Activated CD4-positive, alpha-beta memory T cell treated with anti-CD3 and anti-CD28 coated beads for 36 hours (primary cell): ENCODE measurements at regions not wholly inside any gene's neighbourhood (a gene's known extent, or its start where the extent isn't known, plus 50 kb on each side); places are given as distances from the start of the nearest gene placed in this dataset.

Source experiments
- CTCF ChIA-PET: fragments of 350-600 bp; sonication (Branson Sonifier 250); formaldehyde crosslinking; loops from one replicate; lab custom pipeline; 2021; ENCODE audit warnings: antibody characterized with exemption, inconsistent platforms; lab: Charles Lee
- POLR2A ChIA-PET: fragments of 350-600 bp; sonication (Branson Sonifier 250); formaldehyde crosslinking; loops from one replicate; lab custom pipeline; 2021; ENCODE audit warnings: antibody characterized with exemption; lab: Charles Lee
- DNase-seq: peaks from one replicate; pipeline ENCODE4 v3.0.0-alpha.2; 2020
- H3K27ac Mint-ChIP-seq: one replicate; pipeline ENCODE4 v1.8.0; 2021; ENCODE audit warnings: mixed read lengths
- H3K27me3 Mint-ChIP-seq: one replicate; pipeline ENCODE4 v1.8.0; 2021; ENCODE audit warnings: mixed read lengths
- H3K36me3 Mint-ChIP-seq: one replicate; pipeline ENCODE4 v1.8.0; 2021; ENCODE audit warnings: mixed read lengths
- H3K4me1 Mint-ChIP-seq: one replicate; pipeline ENCODE4 v1.8.0; 2021; ENCODE audit warnings: low read depth, mixed read lengths
- H3K4me3 Mint-ChIP-seq: one replicate; pipeline ENCODE4 v1.8.0; 2021; ENCODE audit warnings: mild to moderate bottlenecking, mixed read lengths
- H3K9me3 Mint-ChIP-seq: one replicate; pipeline ENCODE4 v1.8.0; 2021; ENCODE audit warnings: mixed read lengths
- intact Hi-C: fragments of 100-400 bp; cut with micrococcal nuclease; formaldehyde crosslinking; loops from one replicate; pipeline ENCODE4 v1.15.1; 2023

DNA sequence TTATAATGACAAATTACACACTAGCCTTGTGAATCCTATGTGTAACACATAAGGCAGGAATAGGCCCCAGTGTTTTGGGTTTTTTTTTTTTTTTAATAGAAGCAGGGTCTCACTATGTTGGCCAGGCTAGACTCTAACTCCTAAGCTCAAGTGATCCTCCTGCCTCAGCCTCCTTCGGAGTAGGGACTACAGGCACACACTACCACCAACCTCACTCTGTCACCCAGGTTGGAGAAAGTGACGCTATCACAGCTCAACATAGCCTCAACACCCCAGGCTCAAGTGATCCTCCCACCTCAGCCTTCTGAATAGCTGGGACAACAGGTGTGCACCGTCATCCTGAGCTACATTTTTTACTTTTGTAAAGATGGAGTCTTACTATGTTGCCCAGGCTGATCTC lies 205.8 kb upstream of the RREB1 start:
- Mint-ChIP-seq H3K36me3 (no peaks in the 10 kb centered on the region), H3K9me3 (no peaks in the 10 kb centered on the region), H3K4me3 (no peak overlapping the region), H3K27ac (no peak overlapping the region), H3K4me1 (no peaks in the 10 kb centered on the region), H3K27me3 (peaks cover 9% of the 10 kb centered on the region)
- DNase-seq: no peak
- intact Hi-C loops: no loop called here
- ChIA-PET CTCF (interaction anchor here (1.2 kb wide), 1 partner anchor 13 kb away, joined by 3 read pairs; no protein-coding TSS in a partner anchor), POLR2A (no interaction called here)

DNA sequence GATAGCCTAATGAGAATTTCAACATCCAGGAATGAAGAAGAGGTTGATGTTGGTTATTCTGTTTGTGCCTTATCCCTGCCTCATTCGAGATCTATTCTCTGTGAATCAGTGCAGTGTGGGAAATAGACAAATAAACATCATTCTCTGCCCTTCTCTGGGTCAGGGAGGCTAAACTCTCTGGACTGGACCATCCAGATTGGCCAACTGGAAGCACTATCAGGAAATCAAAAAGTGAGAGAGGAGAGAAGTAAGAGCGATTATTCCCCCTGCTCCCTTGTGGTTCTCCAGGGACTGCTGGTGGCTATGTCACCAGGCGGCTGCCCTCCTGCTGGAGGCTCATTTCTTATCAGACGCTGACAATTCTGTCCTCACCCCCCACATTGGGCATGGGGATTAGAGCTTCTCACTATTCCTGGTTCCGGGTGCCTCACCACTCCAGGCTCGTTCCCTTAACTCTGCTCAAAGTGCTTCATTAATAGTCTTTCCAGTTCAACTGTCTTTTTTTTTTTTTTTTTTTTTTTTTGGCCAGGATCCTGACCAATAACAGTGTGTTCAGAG lies 201.7 kb upstream of the RREB1 start:
- H3K27ac Mint-ChIP-seq: no peak overlapping the region
- ChIA-PET CTCF (interaction anchor here (0.6 kb wide), 1 partner anchor 112 kb away, joined by 4 read pairs; no protein-coding TSS in a partner anchor), POLR2A (no interaction called here)
- H3K4me1 Mint-ChIP-seq: no peaks in the 10 kb centered on the region
- peaks cover 13% of the 10 kb centered on the region for H3K27me3 Mint-ChIP-seq
- no peaks in the 10 kb centered on the region for H3K9me3 Mint-ChIP-seq
- intact Hi-C loops: no loop called here
- DNase-seq: no peak
- no peaks in the 10 kb centered on the region for H3K36me3 Mint-ChIP-seq
- H3K4me3 Mint-ChIP-seq: no peak overlapping the region

DNA sequence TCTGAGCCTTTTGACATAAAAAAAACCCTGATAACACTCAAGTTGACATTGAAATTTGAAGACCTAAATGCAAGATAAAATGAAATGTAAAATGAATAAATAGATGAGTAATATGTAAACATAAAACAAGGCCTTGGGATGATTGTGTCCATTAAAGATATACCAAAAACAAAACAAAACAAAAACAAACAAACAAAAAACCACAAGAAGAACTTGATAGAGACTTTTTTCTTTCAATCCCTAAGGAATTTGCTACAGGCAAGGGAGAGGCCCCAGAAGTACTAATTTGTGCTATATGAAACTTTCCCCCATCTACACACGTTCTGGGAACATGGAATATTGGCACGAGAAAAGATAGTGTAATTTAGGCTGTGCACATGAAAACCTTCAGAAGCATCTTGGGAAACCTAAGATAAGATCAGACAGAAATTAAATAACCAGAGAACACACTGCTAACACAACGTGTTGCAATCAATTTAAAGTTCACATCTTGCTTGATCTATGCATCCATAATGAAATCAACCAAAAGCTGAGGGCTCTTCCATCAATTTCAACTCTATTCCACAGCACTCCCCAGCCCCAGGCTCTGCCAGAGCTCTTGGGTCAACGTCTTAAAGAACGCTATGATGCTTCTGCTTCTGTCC lies 201.1 kb upstream of the RREB1 start:
- H3K36me3 Mint-ChIP-seq: no peaks in the 10 kb centered on the region
- no peaks in the 10 kb centered on the region for H3K4me1 Mint-ChIP-seq
- H3K9me3 Mint-ChIP-seq: no peaks in the 10 kb centered on the region
- peaks cover 14% of the 10 kb centered on the region for H3K27me3 Mint-ChIP-seq
- ChIA-PET POLR2A (no interaction called here), CTCF (no interaction called here)
- H3K27ac Mint-ChIP-seq: no peak overlapping the region
- intact Hi-C loops: no loop called here
- DNase-seq: no peak
- no peak overlapping the region for H3K4me3 Mint-ChIP-seq

- DNase-seq: no peak
- H3K27ac Mint-ChIP-seq: no peak overlapping the region
- no peaks in the 10 kb centered on the region for H3K9me3 Mint-ChIP-seq
- H3K4me1 Mint-ChIP-seq: no peaks in the 10 kb centered on the region
- intact Hi-C loops: no loop called here
- ChIA-PET POLR2A (no interaction called here), CTCF (no interaction called here)
- no peak overlapping the region for H3K4me3 Mint-ChIP-seq
- no peaks in the 10 kb centered on the region for H3K36me3 Mint-ChIP-seq
- peaks cover 18% of the 10 kb centered on the region for H3K27me3 Mint-ChIP-seq
These were observed 200.5 kb upstream of the RREB1 start for GRCh38 chr6:6907286-6907685.

GRCh38 chr6:6908121-6908520 lies 199.6 kb upstream of the RREB1 start:
- intact Hi-C loops: no loop called here
- no peak for DNase-seq
- Mint-ChIP-seq H3K4me1 (no peaks in the 10 kb centered on the region), H3K27me3 (peaks cover 23% of the 10 kb centered on the region), H3K4me3 (no peak overlapping the region), H3K36me3 (no peaks in the 10 kb centered on the region), H3K9me3 (no peaks in the 10 kb centered on the region), H3K27ac (no peak overlapping the region)
- ChIA-PET POLR2A (no interaction called here), CTCF (no interaction called here)

DNA sequence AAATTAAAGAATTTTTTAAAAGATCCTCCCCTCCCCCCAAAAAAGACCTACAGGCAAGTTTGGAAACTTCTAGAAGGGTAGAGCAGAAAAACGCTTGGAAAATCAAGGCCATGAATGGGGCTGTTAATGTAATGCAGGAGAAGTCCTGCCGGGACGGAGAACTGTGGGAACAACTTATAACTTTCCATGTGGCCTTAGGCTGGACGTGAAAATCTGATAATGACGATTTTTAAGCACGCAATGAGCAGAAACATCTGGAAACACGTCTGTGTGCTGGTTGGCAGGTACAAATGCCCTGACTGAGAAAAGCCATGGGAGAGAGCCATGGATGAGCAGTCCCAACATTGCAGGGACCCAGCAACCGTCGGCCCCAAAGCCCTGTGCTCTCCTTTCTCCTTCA lies 198.7 kb upstream of the RREB1 start:
- no peak overlapping the region for H3K4me3 Mint-ChIP-seq
- H3K27me3 Mint-ChIP-seq: peaks cover 27% of the 10 kb centered on the region
- DNase-seq: no peak
- no peaks in the 10 kb centered on the region for H3K4me1 Mint-ChIP-seq
- POLR2A ChIA-PET: no interaction called here
- CTCF ChIA-PET: no interaction called here
- H3K9me3 Mint-ChIP-seq: no peaks in the 10 kb centered on the region
- no peak overlapping the region for H3K27ac Mint-ChIP-seq
- no peaks in the 10 kb centered on the region for H3K36me3 Mint-ChIP-seq
- intact Hi-C loops: no loop called here

- no peaks in the 10 kb centered on the region for H3K9me3 Mint-ChIP-seq
- POLR2A ChIA-PET: no interaction called here
- intact Hi-C loops: no loop called here
- CTCF ChIA-PET: interaction anchor here (0.6 to 1.0 kb wide), 2 partner anchors 332 to 355 kb away, joined by 3 to 4 read pairs; no protein-coding TSS in a partner anchor
- H3K27ac Mint-ChIP-seq: no peak overlapping the region
- no peaks in the 10 kb centered on the region for H3K36me3 Mint-ChIP-seq
- DNase-seq: no peak
- peaks cover 28% of the 10 kb centered on the region for H3K27me3 Mint-ChIP-seq
- H3K4me3 Mint-ChIP-seq: no peak overlapping the region
- H3K4me1 Mint-ChIP-seq: no peaks in the 10 kb centered on the region
These were observed 196.9 kb upstream of the RREB1 start for GRCh38 chr6:6910734-6911295.

GRCh38 chr6:6911391-6911790 lies 196.4 kb upstream of the RREB1 start:
- Mint-ChIP-seq H3K36me3 (no peaks in the 10 kb centered on the region), H3K27ac (no peak overlapping the region), H3K9me3 (no peaks in the 10 kb centered on the region), H3K27me3 (peaks cover 28% of the 10 kb centered on the region), H3K4me1 (peaks cover 3% of the 10 kb centered on the region), H3K4me3 (no peak overlapping the region)
- intact Hi-C loops: no loop called here
- ChIA-PET CTCF (interaction anchor here (0.6 to 0.7 kb wide), 2 partner anchors 11 to 355 kb away, joined by 3 read pairs; no protein-coding TSS in a partner anchor), POLR2A (no interaction called here)
- no peak for DNase-seq

- no peak overlapping the region for H3K27ac Mint-ChIP-seq
- H3K36me3 Mint-ChIP-seq: no peaks in the 10 kb centered on the region
- H3K4me1 Mint-ChIP-seq: peaks cover 9% of the 10 kb centered on the region
- ChIA-PET POLR2A (no interaction called here), CTCF (interaction anchor here (1.2 kb wide), 1 partner anchor 174 kb away, joined by 3 read pairs; no protein-coding TSS in a partner anchor)
- H3K27me3 Mint-ChIP-seq: peaks cover 29% of the 10 kb centered on the region
- H3K9me3 Mint-ChIP-seq: no peaks in the 10 kb centered on the region
- no peak for DNase-seq
- no peak overlapping the region for H3K4me3 Mint-ChIP-seq
- intact Hi-C loops: no loop called here
These were observed 194.7 kb upstream of the RREB1 start for GRCh38 chr6:6912817-6913744.

DNA sequence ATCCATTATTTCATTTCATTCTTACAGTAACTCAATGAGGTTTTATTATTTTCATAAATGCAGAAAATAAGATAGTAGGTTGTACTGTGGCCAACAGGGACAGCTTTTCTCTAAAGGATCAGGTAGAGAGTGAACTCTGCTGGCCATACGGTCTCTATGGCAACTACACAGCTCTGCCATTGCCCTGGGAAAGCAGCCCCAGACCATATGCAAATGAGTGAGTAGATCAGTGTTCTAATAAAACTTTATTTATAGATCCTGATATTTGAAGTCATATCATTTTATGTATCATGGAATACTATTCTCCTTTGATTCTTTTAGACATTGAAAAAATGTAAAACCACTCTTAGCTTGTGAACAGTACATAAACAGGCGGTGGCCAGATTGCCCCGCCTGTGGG lies 192.5 kb upstream of the RREB1 start:
- Mint-ChIP-seq H3K4me1 (peaks cover 17% of the 10 kb centered on the region), H3K27ac (no peak overlapping the region), H3K4me3 (no peak overlapping the region), H3K27me3 (peaks cover 30% of the 10 kb centered on the region), H3K36me3 (no peaks in the 10 kb centered on the region), H3K9me3 (no peaks in the 10 kb centered on the region)
- no peak for DNase-seq
- CTCF ChIA-PET: interaction anchor here (1.3 kb wide), 1 partner anchor 13 kb away, joined by 3 read pairs; no protein-coding TSS in a partner anchor
- POLR2A ChIA-PET: interaction anchor here (0.9 kb wide), 1 partner anchor 239 kb away, joined by 3 read pairs; no protein-coding TSS in a partner anchor
- intact Hi-C loops: loop anchor here (5.0 kb wide), 2 partner anchors 103 to 322 kb away; no protein-coding TSS in a partner anchor

- peaks cover 34% of the 10 kb centered on the region for H3K27me3 Mint-ChIP-seq
- no peak overlapping the region for H3K4me3 Mint-ChIP-seq
- no peak overlapping the region for H3K27ac Mint-ChIP-seq
- CTCF ChIA-PET: interaction anchor here (1.3 kb wide), 2 partner anchors 13 to 102 kb away, joined by 3 read pairs; no protein-coding TSS in a partner anchor
- POLR2A ChIA-PET: interaction anchor here (0.9 kb wide), 1 partner anchor 238 kb away, joined by 3 read pairs; no protein-coding TSS in a partner anchor
- H3K4me1 Mint-ChIP-seq: peaks cover 17% of the 10 kb centered on the region
- intact Hi-C loops: loop anchor here (5.0 kb wide), 2 partner anchors 104 to 321 kb away; no protein-coding TSS in a partner anchor
- H3K36me3 Mint-ChIP-seq: no peaks in the 10 kb centered on the region
- DNase-seq: no peak
- no peaks in the 10 kb centered on the region for H3K9me3 Mint-ChIP-seq
These were observed 191.8 kb upstream of the RREB1 start for GRCh38 chr6:6915813-6916547.
